ENCODE measurements at regions not wholly inside any gene's neighbourhood (a gene's known extent, or its start where the extent isn't known, plus 50 kb on each side); places are given as distances from the start of the nearest gene placed in this dataset.
"Not testable (repeated sequence)": the region's sequence is repeated elsewhere in the genome, so short reads cannot be mapped to it uniquely, and the experiment has no call there.

GRCh38 chr16:72729552-72729951, 318.4 kb downstream of the ZFHX3 start:
- not testable (repeated sequence) for DNase-seq

GRCh38 chr16:72728516-72728915, 319.4 kb downstream of the ZFHX3 start:
- DNase-seq, result no peak

- no peak for DNase-seq
Measured at GRCh38 chr16:72727565-72727964, 320.4 kb downstream of the ZFHX3 start.

- DNase-seq, result no peak
Measured at GRCh38 chr16:72725643-72726042, 322.3 kb downstream of the ZFHX3 start.

- no peak for DNase-seq
Measured at GRCh38 chr16:72723781-72724180, 324.1 kb downstream of the ZFHX3 start.

- no peak for DNase-seq
Measured at GRCh38 chr16:72722552-72722951, 325.4 kb downstream of the ZFHX3 start.

GRCh38 chr16:72721981-72722380, 325.9 kb downstream of the ZFHX3 start:
- DNase-seq, result no peak

- DNase-seq, result no peak
Measured at GRCh38 chr16:72715267-72715666, 332.7 kb downstream of the ZFHX3 start.

- DNase-seq, result no peak
Measured at GRCh38 chr16:72711823-72712222, 336.1 kb downstream of the ZFHX3 start.

GRCh38 chr16:72705801-72706200, 342.1 kb downstream of the ZFHX3 start:
- no peak for DNase-seq

- DNase-seq, result no peak
Measured at GRCh38 chr16:72704746-72705372, 343.1 kb downstream of the ZFHX3 start.

GRCh38 chr16:72689851-72690250, 358.1 kb downstream of the ZFHX3 start:
- DNase-seq, result no peak

- DNase-seq, result no peak
Measured at GRCh38 chr16:72680732-72681131, 367.2 kb downstream of the ZFHX3 start.

- DNase-seq, result no peak
Measured at GRCh38 chr16:72679856-72680255, 368.1 kb downstream of the ZFHX3 start.

- peak; percentile 29 for DNase-seq
Measured at GRCh38 chr16:72677662-72678447, 370.1 kb downstream of the ZFHX3 start.

GRCh38 chr16:72673118-72673517, 374.8 kb downstream of the ZFHX3 start:
- DNase-seq, result peak; percentile 38

GRCh38 chr16:72666267-72666666, 381.7 kb downstream of the ZFHX3 start:
- no peak for DNase-seq

GRCh38 chr16:72665701-72666100, 382.2 kb downstream of the ZFHX3 start:
- DNase-seq, result no peak

GRCh38 chr16:72664509-72665408, 383.2 kb downstream of the ZFHX3 start:
- peak; percentile 98 for DNase-seq

GRCh38 chr16:72664056-72664508, 383.8 kb downstream of the ZFHX3 start:
- no peak for DNase-seq

GRCh38 chr16:72658888-72659717, 388.8 kb downstream of the ZFHX3 start:
- no peak for DNase-seq

- DNase-seq, result no peak
Measured at GRCh38 chr16:72657791-72658190, 390.1 kb downstream of the ZFHX3 start.

Measured in MV-4-11 (cell line).